CD4-positive, alpha-beta T cell treated with Interferon alpha-2 for 1 hour (primary cell): ENCODE measurements at regions not wholly inside any gene's neighbourhood (a gene's known extent, or its start where the extent isn't known, plus 50 kb on each side); places are given as distances from the start of the nearest gene placed in this dataset.
A peak's percentile ranks its signal among the peaks of the same experiment; 100 is the strongest.
"Not testable (repeated sequence)": the region's sequence is repeated elsewhere in the genome, so short reads cannot be mapped to it uniquely, and the experiment has no call there.

Experiments used
- DNase-seq, 2 donors: peaks; one replicate each; pipeline ENCODE4 v3.0.0-alpha.2; 2020 to 2022

GRCh38 chr4:189566271-189566670 lies 374.4 kb upstream of the FRG1 start:
- not testable (repeated sequence) for DNase-seq

GRCh38 chr4:189566900-189567299 lies 373.8 kb upstream of the FRG1 start:
- peak; percentile 12 to 61 for DNase-seq

- DNase-seq, result not testable (repeated sequence)
These were observed 361.0 kb upstream of the FRG1 start for GRCh38 chr4:189579645-189580044.

DNA sequence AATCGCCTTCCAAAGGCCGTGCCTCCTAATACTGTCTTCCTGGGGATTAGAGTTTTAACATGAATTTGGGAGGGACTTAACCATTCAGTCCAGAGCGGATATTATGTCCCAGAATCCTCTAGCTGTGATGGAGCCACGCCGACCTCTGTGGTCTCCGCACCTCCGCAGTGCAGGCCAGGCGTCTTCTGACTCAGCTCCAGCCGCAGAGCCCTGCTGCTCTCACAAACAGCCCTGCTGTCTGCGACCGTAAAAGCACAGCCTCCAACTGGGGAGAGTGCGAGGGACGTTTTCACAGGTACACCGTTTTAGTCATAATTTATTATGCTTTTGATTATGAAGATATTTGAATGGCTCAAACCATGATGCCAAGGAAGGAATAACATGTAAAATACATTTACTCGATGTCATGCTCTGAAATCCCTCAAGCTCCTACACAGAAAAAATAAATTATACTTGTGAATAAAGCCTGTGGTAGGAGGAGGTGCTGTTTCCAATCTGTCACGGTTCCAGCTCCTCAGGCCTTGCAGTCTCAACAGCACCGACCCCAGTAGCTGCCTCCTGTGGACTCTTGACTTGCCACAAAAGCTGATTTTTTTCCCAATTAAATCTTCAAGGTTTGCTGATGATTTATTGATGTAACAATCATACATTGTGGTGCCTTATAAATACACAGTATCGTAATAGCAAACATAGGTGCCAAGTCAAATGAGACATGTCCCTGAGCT lies 353.6 kb upstream of the FRG1 start:
- not testable (repeated sequence) for DNase-seq

DNA sequence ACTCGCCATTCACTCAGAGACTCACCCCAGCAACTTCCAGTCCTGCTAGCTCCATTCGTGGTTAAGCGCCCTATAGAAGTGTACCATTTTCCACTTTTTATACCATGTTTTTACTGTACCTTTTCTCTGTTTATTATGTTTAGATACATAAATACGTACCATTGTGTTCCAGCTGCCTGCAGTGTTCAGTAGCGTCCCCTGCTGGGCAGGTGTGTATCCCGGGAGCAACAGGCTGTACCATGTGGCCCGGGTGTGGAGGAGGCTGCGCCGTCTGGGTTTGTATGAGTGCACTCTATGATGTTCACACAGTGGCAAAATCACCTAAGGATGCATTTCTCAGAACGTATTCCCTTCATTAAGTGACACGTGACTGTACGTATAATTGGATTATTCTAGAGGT lies 351.5 kb upstream of the FRG1 start:
- DNase-seq, result not testable (repeated sequence)

- DNase-seq, result no peak
These were observed 347.8 kb upstream of the FRG1 start for GRCh38 chr4:189592890-189593289.

DNA sequence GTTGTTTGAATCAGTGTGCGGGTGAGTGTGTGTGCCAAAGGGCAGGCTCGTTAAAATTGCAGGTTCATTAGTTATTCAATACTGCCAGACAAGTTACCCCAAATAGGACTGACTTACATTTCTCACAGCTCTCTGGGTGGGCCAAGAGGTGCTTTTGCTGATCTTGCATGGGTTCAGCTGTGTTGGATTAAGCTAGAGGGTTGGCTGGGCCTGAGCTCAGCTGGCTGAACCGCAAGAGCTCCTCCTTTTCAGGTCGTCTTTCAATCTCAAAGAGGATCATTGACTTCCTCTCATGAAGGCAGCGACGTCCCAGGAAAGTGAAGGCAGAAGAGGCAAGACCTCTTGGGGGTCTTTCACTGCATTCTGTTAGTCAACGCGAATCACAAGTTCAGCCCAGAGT lies 343.3 kb upstream of the FRG1 start:
- no peak for DNase-seq

DNA sequence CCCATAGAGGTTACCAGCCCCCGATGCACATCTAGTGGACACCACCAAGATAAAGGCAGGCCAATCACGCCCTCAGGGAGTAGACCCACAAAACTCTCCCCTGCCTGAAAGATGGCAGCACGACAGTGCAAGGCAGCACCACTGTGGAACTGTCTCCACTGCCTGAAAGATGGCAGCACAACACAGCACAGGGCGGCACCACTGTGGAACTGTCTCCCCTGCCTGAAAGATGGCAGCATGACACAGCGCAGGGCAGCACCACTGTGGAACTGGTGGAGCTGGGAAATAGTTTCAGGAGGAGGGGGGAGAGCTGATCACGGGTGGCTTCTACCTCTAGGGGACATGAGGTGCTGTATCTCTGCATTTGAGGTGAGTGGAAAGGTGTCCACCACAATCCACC lies 340.4 kb upstream of the FRG1 start:
- DNase-seq, result no peak

GRCh38 chr4:189600718-189601435 lies 339.8 kb upstream of the FRG1 start:
- DNase-seq, result no peak

DNA sequence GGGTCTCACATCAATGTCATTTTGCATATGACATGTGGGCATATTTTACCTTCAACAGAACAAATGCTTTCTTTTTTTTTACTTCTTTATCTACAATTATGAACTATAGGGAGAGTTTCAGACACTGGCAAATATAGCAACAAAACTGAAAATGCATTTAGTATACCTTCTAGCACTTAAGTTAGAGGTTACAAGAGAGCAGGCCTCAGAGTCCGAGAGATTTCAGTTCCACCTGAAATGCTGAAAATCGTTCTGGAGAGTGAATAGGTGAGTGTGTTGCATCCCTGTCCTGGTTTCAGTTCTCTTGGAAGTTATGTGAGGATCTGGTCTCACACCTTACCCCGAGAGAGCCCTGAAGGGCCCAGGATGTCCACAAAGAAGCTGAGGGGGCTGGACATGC lies 337.8 kb upstream of the FRG1 start:
- not testable (repeated sequence) for DNase-seq

- DNase-seq, result not testable (repeated sequence)
These were observed 330.1 kb upstream of the FRG1 start for GRCh38 chr4:189610571-189610970.

GRCh38 chr4:189613207-189613606 lies 327.5 kb upstream of the FRG1 start:
- DNase-seq, result no peak

GRCh38 chr4:189615217-189615663 lies 325.4 kb upstream of the FRG1 start:
- DNase-seq, result no peak

DNA sequence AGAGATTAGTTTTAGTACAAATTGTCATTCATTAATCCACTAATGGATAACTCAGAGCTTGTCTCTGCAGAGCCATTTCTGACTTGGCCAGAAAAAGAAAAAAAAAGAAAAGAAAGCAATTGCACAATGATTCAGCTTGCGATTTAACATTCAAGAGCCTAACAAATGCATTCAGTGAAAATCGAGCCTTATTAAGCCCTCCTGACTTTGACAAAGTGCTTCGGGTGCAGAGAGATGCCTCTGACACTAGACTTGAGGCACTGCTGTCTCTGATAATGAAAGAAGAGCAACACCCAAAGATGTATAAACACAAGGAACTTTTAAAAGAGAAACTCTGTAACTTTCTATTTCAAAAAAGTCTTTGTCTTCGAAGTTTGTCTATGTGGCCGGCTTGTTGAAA lies 322.9 kb upstream of the FRG1 start:
- DNase-seq, result not testable (repeated sequence)

GRCh38 chr4:189619441-189620250 lies 321.0 kb upstream of the FRG1 start:
- DNase-seq, result not testable (repeated sequence)

DNA sequence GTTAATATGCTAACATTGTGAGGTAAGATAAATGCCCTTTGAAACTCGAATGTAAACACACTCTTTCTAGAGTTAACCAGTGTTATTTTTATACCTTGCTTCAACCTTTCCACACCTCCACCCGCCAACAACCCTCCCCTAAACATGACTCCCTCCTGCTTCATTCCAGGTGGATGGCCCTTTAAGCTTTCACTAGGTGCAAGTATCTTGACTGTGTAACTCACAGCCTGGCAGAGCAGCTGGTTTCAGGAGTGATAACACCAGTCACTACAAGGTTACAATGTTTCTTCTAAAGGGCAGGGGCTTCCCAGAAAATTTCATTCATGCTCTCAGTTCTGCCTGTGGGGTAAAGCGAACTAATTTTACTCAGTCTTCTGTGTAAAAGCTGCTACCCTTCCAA lies 318.1 kb upstream of the FRG1 start:
- not testable (repeated sequence) for DNase-seq

DNA sequence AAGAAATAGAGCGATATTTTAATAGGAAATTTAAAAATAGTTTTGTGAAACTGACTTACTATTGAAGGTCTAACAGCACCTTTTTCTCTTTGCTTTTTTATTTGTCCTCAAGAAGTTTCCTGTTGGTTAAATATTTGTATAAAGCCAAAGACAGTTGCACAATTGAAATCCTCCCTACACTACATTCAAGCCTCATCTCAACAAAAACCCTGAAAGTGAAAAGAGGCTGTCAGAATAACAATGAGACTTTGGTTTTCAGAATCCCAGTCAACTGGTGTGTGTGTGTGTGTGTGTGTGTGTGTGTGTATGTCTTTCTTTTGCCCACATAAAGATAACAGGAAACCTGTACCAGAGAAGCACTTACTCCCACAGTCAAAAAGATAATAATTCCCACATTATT lies 313.6 kb upstream of the FRG1 start:
- not testable (repeated sequence) for DNase-seq

- not testable (repeated sequence) for DNase-seq
These were observed 310.9 kb upstream of the FRG1 start for GRCh38 chr4:189629733-189630132.

DNA sequence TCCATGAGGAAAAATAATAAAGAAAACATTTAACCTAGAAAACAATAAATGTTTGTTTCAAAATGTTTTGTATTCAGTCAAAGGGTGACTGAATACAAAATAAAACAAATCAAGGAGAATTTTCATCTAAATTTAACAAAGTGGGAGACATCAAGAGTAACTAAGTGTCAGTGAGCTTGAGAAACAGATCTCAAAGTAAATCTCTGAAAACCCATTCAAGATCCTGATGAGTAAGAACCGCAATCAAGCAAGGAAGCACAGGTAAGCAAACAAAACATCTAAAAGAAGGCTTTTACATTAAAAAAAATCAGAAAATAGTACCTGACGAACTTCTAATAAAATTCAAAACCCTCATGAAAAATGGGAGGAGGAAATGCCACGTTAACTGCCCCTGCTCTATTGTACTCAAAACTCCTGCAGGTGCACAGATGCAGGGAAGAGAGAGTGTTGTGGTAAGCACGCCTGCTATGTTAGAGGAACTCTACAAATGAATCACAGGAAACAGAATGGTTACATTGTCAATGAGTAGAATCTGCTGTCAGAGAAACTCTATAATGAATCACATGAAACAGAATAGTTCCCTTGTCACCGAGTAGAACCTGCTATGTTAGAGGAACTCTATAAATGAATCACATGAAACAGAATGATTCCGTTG lies 309.6 kb upstream of the FRG1 start:
- DNase-seq, result peak in 1 of 2 donors; percentile 3

DNA sequence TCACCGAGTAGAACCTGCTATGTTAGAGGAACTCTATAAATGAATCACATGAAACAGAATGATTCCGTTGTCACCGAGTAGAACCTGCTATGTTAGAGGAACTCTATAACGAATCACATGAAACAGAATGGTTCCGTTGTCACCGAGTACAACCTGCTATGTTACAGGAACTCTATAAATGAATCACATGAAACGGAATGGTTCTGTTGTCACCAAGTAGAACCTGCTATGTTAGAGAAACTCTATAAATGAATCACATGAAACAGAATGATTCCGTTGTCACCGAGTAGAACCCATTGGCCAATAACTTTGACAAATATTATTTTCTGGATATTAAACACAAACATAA lies 309.1 kb upstream of the FRG1 start:
- DNase-seq, result peak in 1 of 2 donors; percentile 6

DNA sequence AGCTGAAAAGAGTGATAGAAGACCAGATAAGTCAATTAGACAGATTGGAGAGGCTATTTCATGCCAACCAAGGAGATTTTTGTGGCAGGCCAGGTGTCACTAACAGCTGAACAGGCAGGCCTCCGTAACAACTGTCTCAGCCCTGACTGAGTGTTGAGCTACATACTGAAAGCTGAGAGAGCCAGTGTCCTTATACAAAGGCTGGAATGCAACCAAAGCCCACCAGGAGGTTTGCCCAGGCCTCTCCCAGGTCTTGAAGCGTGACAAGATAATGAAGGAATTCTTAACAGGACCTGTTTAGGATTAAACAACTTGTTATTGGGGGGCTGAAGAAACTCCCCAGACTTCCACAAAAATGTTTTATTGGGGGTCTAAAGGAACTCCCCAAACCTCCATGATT lies 290.2 kb upstream of the FRG1 start:
- not testable (repeated sequence) for DNase-seq

DNA sequence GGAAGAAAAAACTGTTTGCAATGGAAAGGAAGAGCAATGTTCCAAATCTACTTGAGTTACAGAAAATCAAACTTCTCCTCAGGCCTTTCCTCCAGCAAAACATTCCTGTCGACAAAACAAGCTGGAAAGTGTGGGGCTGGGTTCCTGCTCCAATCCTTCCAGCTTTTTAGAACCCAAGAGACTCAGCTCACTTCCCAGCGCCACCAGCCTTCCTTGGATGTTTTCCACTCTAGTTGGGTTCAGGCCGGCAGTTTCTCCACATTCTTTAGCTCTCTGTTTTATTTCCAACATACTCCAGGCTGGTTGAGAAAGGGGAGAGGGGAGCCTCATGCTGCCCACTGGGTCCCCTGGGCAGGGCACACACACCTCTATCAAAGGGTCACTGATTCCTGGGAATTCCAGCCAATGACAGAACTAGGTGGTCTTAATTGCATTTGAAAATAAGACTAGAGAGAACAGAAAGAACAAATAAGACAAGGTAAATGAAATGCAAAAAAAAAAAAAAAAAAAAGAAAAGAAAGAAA lies 287.5 kb upstream of the FRG1 start:
- not testable (repeated sequence) for DNase-seq

GRCh38 chr4:189653983-189654382 lies 286.7 kb upstream of the FRG1 start:
- not testable (repeated sequence) for DNase-seq
